Right renal pelvis (tissue), 4 donors: ENCODE measurements at regions not wholly inside any gene's neighbourhood (a gene's known extent, or its start where the extent isn't known, plus 50 kb on each side); places are given as distances from the start of the nearest gene placed in this dataset.
"Not testable (repeated sequence)": the region's sequence is repeated elsewhere in the genome, so short reads cannot be mapped to it uniquely, and the experiment has no call there.

Experiments
- DNase-seq, 4 donors: peaks; one replicate each; pipeline ENCODE4 v3.0.0-alpha.2; 2013; ENCODE audit warnings: low read depth in 4 of 4, low spot score in 3 of 4, missing footprints in 1 of 4

- no peak for DNase-seq
Measured at GRCh38 chr22:48410536-48410935, 1417.1 kb downstream of the BRD1 start.

- DNase-seq: no peak
Measured at GRCh38 chr22:48407256-48407955, 1420.3 kb downstream of the BRD1 start.

GRCh38 chr22:48406161-48406560, 1421.5 kb downstream of the BRD1 start:
- DNase-seq: no peak

- no peak for DNase-seq
Measured at GRCh38 chr22:48405741-48406140, 1421.9 kb downstream of the BRD1 start.

- DNase-seq: no peak
Measured at GRCh38 chr22:48404801-48405447, 1422.7 kb downstream of the BRD1 start.

GRCh38 chr22:48403521-48404403, 1423.9 kb downstream of the BRD1 start:
- no peak for DNase-seq

- DNase-seq: no peak
Measured at GRCh38 chr22:48402591-48403031, 1425.1 kb downstream of the BRD1 start.

GRCh38 chr22:48401523-48401922, 1426.2 kb downstream of the BRD1 start:
- not testable (repeated sequence) for DNase-seq

- DNase-seq: no peak
Measured at GRCh38 chr22:48398181-48398905, 1429.3 kb downstream of the BRD1 start.

GRCh38 chr22:48397531-48398180, 1430.0 kb downstream of the BRD1 start:
- no peak for DNase-seq

- DNase-seq: no peak
Measured at GRCh38 chr22:48396785-48397530, 1430.7 kb downstream of the BRD1 start.

GRCh38 chr22:48396091-48396784, 1431.4 kb downstream of the BRD1 start:
- no peak for DNase-seq

GRCh38 chr22:48395201-48395600, 1432.5 kb downstream of the BRD1 start:
- no peak for DNase-seq

GRCh38 chr22:48394787-48395186, 1432.9 kb downstream of the BRD1 start:
- no peak for DNase-seq

- DNase-seq: no peak
Measured at GRCh38 chr22:48393885-48394284, 1433.8 kb downstream of the BRD1 start.

- no peak for DNase-seq
Measured at GRCh38 chr22:48393041-48393370, 1434.7 kb downstream of the BRD1 start.

- DNase-seq: no peak
Measured at GRCh38 chr22:48391820-48392219, 1435.9 kb downstream of the BRD1 start.

GRCh38 chr22:48391171-48391711, 1436.4 kb downstream of the BRD1 start:
- DNase-seq: no peak

GRCh38 chr22:48389916-48390315, 1437.8 kb downstream of the BRD1 start:
- no peak for DNase-seq
